ENCODE measurements at regions not wholly inside any gene's neighbourhood (a gene's known extent, or its start where the extent isn't known, plus 50 kb on each side); places are given as distances from the start of the nearest gene placed in this dataset.

- CTCF ChIA-PET = interaction anchor here (1.0 to 1.8 kb wide), 3 partner anchors 11 to 26 kb away, joined by 4 to 6 read pairs (median 5); no protein-coding TSS in a partner anchor
Measured at GRCh38 chr10:25725917-25726716, 207.9 kb upstream of the MYO3A start.

DNA sequence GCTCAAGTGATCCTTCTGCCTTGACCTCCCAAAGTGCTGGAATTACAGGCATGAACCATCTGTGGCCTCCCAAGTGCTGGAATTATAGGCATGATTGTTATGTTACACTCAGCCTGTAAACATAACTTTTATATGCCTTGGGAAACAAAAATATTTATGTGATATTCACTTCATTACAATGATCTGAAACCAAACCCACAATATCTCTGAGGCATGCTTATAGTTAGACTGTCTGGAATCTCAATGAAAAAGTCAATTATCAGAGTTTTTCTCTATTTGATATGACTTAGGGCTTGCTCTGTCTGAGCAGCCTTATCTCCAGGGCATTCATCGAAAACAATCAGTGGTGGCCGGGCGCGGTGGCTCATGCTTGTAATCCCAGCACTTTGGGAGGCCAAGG lies 195.3 kb upstream of the MYO3A start:
- ChIA-PET POLR2A (no interaction called here), CTCF (interaction anchor here (2.3 kb wide), 1 partner anchor 12 kb away, joined by 6 read pairs; no protein-coding TSS in a partner anchor)
- TF ChIP-seq CTCF (IDR thresholded peaks at IDR 0.05; ENCODE audit: control extremely low read depth, extremely low read depth, low read depth, missing control alignments) = no peak
- no peak for DNase-seq (ENCODE audit: extremely low spot score)

More at GRCh38 chr10:25725917-25726716, 207.9 kb upstream of the MYO3A start:
- POLR2A ChIA-PET = no interaction called here
- peak; percentile 60 for TF ChIP-seq CTCF (IDR thresholded peaks at IDR 0.05; ENCODE audit: control extremely low read depth, extremely low read depth, low read depth, missing control alignments)
- peak; percentile 38 for DNase-seq (ENCODE audit: extremely low spot score)

- POLR2A ChIA-PET = no interaction called here
- no peak for TF ChIP-seq CTCF (IDR thresholded peaks at IDR 0.05; ENCODE audit: control extremely low read depth, extremely low read depth, low read depth, missing control alignments)
- CTCF ChIA-PET = no interaction called here
- DNase-seq (ENCODE audit: extremely low spot score) = no peak
Measured at GRCh38 chr10:25743832-25744231, 190.2 kb upstream of the MYO3A start.

DNA sequence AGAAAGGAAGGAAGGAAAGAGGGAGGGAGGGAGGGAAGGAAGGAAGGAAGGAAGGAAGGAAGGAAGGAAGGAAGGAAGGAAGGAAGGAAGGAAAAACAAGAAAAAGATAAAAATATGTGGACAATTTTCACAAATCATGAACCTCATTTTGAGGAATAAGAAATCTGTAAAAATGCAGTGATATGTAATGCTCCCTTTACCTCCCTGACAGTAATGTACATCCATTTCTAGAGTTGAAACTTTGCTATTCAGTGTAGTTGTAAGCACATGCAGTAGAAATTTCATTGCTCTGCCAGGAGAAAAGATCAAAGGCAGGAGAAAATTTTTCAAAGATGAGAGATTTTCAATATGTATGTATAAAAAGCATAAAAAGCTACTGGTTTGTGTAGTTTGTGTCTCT lies 189.5 kb upstream of the MYO3A start:
- ChIA-PET CTCF (interaction anchor here (3.6 kb wide), 1 partner anchor 13 kb away, joined by 13 read pairs; no protein-coding TSS in a partner anchor), POLR2A (no interaction called here)
- no peak for TF ChIP-seq CTCF (IDR thresholded peaks at IDR 0.05; ENCODE audit: control extremely low read depth, extremely low read depth, low read depth, missing control alignments)

GRCh38 chr10:25745976-25746375 lies 188.1 kb upstream of the MYO3A start:
- no peak for DNase-seq (ENCODE audit: extremely low spot score)
- ChIA-PET POLR2A (no interaction called here), CTCF (interaction anchor here (0.8 to 3.6 kb wide), 4 partner anchors 9 to 130 kb away, joined by 3 to 13 read pairs (median 4); no protein-coding TSS in a partner anchor)
- TF ChIP-seq CTCF (IDR thresholded peaks at IDR 0.05; ENCODE audit: control extremely low read depth, extremely low read depth, low read depth, missing control alignments) = no peak

More for the DNA sequence above, 189.5 kb upstream of the MYO3A start:
- DNase-seq (ENCODE audit: extremely low spot score) = no peak

GRCh38 chr10:25747084-25747483 lies 186.9 kb upstream of the MYO3A start:
- ChIA-PET POLR2A (no interaction called here), CTCF (interaction anchor here (0.8 to 3.6 kb wide), 2 partner anchors 11 to 129 kb away, joined by 3 to 13 read pairs; no protein-coding TSS in a partner anchor)
- no peak for DNase-seq (ENCODE audit: extremely low spot score)
- TF ChIP-seq CTCF (IDR thresholded peaks at IDR 0.05; ENCODE audit: control extremely low read depth, extremely low read depth, low read depth, missing control alignments) = no peak
